Right atrium auricular region (tissue), 2 donors: ENCODE measurements at regions not wholly inside any gene's neighbourhood (a gene's known extent, or its start where the extent isn't known, plus 50 kb on each side); places are given as distances from the start of the nearest gene placed in this dataset.

Experiments
- DNase-seq: peaks from one replicate; pipeline ENCODE4 v3.0.0-alpha.2; 2019; ENCODE audit warnings: low spot score
- H3K27ac ChIP-seq, 2 donors: fragments of 200-600 bp; sonication (generic); 1 replicate in 1 of 2; 2 replicates in 1 of 2; pipeline ENCODE4 v1.5.1; 2016 to 2019
- H3K27me3 ChIP-seq, 2 donors: fragments of 200-600 bp; sonication (generic); one replicate each; pipeline versions ENCODE4 v1.5.1 to v1.6.0; 2017 to 2019
- H3K36me3 ChIP-seq: fragments of 200-600 bp; sonication (generic); one replicate; pipeline ENCODE4 v1.5.1; 2016
- H3K4me1 ChIP-seq, 2 donors: fragments of 200-600 bp; sonication (generic); one replicate each; pipeline versions ENCODE4 v1.5.1 to v1.6.0; 2017 to 2019
- H3K4me3 ChIP-seq, 2 donors: fragments of 200-600 bp; sonication (generic); 1 replicate in 1 of 2; 2 replicates in 1 of 2; pipeline ENCODE4 v1.5.1; 2017 to 2019; ENCODE audit warnings: mild to moderate bottlenecking in 1 of 2, moderate library complexity in 1 of 2
- H3K9me3 ChIP-seq, 2 donors: fragments of 200-600 bp; sonication (generic); one replicate each; pipeline ENCODE4 v1.5.1; 2019
- TF ChIP-seq, protein P1 (sequence below), 2 donors: fragments of 200-600 bp; sonication (generic); IDR thresholded peaks; one replicate each; pipeline ENCODE4 v1.5.1; 2019; ENCODE audit warnings: antibody characterized with exemption in 2 of 2

GRCh38 chr3:28746990-28747389, 398.4 kb upstream of the AZI2 start:
- H3K27ac ChIP-seq = peak overlapping the region; percentile 63 to 78
- peaks cover 0 to 7% of the 10 kb centered on the region in 2 donors for H3K9me3 ChIP-seq
- DNase-seq = no peak
- no peaks in the 10 kb centered on the region for H3K36me3 ChIP-seq
- no peak overlapping the region for H3K4me3 ChIP-seq
- peaks cover 0 to 26% of the 10 kb centered on the region in 2 donors for H3K4me1 ChIP-seq
- no peaks in the 10 kb centered on the region for H3K27me3 ChIP-seq
- TF ChIP-seq, protein P1, sequence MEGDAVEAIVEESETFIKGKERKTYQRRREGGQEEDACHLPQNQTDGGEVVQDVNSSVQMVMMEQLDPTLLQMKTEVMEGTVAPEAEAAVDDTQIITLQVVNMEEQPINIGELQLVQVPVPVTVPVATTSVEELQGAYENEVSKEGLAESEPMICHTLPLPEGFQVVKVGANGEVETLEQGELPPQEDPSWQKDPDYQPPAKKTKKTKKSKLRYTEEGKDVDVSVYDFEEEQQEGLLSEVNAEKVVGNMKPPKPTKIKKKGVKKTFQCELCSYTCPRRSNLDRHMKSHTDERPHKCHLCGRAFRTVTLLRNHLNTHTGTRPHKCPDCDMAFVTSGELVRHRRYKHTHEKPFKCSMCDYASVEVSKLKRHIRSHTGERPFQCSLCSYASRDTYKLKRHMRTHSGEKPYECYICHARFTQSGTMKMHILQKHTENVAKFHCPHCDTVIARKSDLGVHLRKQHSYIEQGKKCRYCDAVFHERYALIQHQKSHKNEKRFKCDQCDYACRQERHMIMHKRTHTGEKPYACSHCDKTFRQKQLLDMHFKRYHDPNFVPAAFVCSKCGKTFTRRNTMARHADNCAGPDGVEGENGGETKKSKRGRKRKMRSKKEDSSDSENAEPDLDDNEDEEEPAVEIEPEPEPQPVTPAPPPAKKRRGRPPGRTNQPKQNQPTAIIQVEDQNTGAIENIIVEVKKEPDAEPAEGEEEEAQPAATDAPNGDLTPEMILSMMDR (IDR thresholded peaks at IDR 0.05) = no peak

GRCh38 chr3:28751864-28752263, 403.2 kb upstream of the AZI2 start:
- H3K9me3 ChIP-seq = peaks cover 0 to 7% of the 10 kb centered on the region in 2 donors
- TF ChIP-seq, protein P1 (IDR thresholded peaks at IDR 0.05) = no peak
- no peak for DNase-seq
- no peak overlapping the region for H3K4me3 ChIP-seq
- H3K4me1 ChIP-seq = no peaks in the 10 kb centered on the region
- H3K27me3 ChIP-seq = no peaks in the 10 kb centered on the region
- no peak overlapping the region for H3K27ac ChIP-seq
- no peaks in the 10 kb centered on the region for H3K36me3 ChIP-seq

- Histone ChIP-seq H3K9me3 (peaks cover 0 to 7% of the 10 kb centered on the region in 2 donors), H3K27me3 (no peaks in the 10 kb centered on the region), H3K4me3 (no peak overlapping the region), H3K36me3 (no peaks in the 10 kb centered on the region), H3K4me1 (no peaks in the 10 kb centered on the region), H3K27ac (no peak overlapping the region)
- TF ChIP-seq, protein P1 (IDR thresholded peaks at IDR 0.05) = no peak
- DNase-seq = no peak
Observed at GRCh38 chr3:28752290-28752689, 403.7 kb upstream of the AZI2 start.

- no peak overlapping the region for H3K4me3 ChIP-seq
- no peaks in the 10 kb centered on the region for H3K9me3 ChIP-seq
- no peaks in the 10 kb centered on the region for H3K4me1 ChIP-seq
- DNase-seq = no peak
- TF ChIP-seq, protein P1 (IDR thresholded peaks at IDR 0.05) = no peak
- H3K27me3 ChIP-seq = no peaks in the 10 kb centered on the region
- no peaks in the 10 kb centered on the region for H3K36me3 ChIP-seq
- H3K27ac ChIP-seq = no peak overlapping the region
Observed at GRCh38 chr3:28756056-28756455, 407.4 kb upstream of the AZI2 start.

GRCh38 chr3:28758115-28758514, 409.5 kb upstream of the AZI2 start:
- DNase-seq = no peak

DNA sequence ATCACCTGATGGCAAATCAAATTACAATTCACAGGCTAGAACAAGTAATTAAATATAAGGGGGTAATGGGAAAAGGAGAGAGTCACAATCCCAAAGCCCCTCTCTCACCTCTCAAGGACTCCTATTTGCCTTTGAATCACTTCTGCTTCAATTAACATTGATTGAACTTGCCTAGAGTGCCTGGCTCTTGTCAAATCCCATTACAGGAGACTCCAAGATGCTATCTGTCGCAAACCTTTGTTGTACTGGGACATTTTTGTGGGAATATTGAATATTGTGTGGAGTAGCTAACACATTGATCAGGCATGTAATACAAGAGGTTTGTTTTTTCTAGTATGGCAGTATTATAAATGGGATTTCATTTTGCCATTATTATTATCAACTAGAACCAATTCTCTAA, 412.8 kb upstream of the AZI2 start:
- no peaks in the 10 kb centered on the region for H3K36me3 ChIP-seq
- no peak overlapping the region for H3K4me3 ChIP-seq
- no peaks in the 10 kb centered on the region for H3K9me3 ChIP-seq
- no peaks in the 10 kb centered on the region for H3K27me3 ChIP-seq
- no peak overlapping the region for H3K27ac ChIP-seq
- TF ChIP-seq, protein P1 (IDR thresholded peaks at IDR 0.05) = no peak
- DNase-seq = no peak
- no peaks in the 10 kb centered on the region for H3K4me1 ChIP-seq

More at GRCh38 chr3:28758115-28758514, 409.5 kb upstream of the AZI2 start:
- Histone ChIP-seq H3K27ac (no peak overlapping the region), H3K4me1 (no peaks in the 10 kb centered on the region), H3K4me3 (no peak overlapping the region), H3K27me3 (no peaks in the 10 kb centered on the region), H3K9me3 (no peaks in the 10 kb centered on the region), H3K36me3 (no peaks in the 10 kb centered on the region)
- TF ChIP-seq, protein P1 (IDR thresholded peaks at IDR 0.05) = no peak
